SK-N-SH (cell line): ENCODE measurements at regions not wholly inside any gene's neighbourhood (a gene's known extent, or its start where the extent isn't known, plus 50 kb on each side); places are given as distances from the start of the nearest gene placed in this dataset.

ENCODE experiments used
- EP300 ChIP-seq, 2 experiments: IDR thresholded peaks; 2 replicates each; pipeline versions ENCODE4 v1.4.0 to v1.6.1; 2012; ENCODE audit warnings: borderline replicate concordance in 1 of 2, low read depth in 1 of 2, low read length in 1 of 2
- EZH2phosphoT487 ChIP-seq: fragments of 200-600 bp; sonication (generic); IDR thresholded peaks from 2 replicates; pipeline ENCODE4 v1.6.1; 2017; ENCODE audit warnings: low read depth, mixed run types, mild to moderate bottlenecking, antibody characterized with exemption, moderate library complexity, borderline replicate concordance
- IRF3 ChIP-seq: fragments of 150-350 bp; IDR thresholded peaks from 2 replicates; pipeline ENCODE4 v1.6.1; 2016; ENCODE audit warnings: mild to moderate bottlenecking, low read depth, low read length
- MEF2A ChIP-seq: IDR thresholded peaks from 2 replicates; pipeline ENCODE4 v1.4.0; 2012; ENCODE audit warnings: low read depth, borderline replicate concordance
- POLR2AphosphoS5 ChIP-seq: IDR thresholded peaks from 2 replicates; pipeline ENCODE4 v1.6.1; 2012; ENCODE audit warnings: low read depth, low read length
- SIN3A ChIP-seq: IDR thresholded peaks from 2 replicates; pipeline ENCODE4 v1.6.1; 2012; ENCODE audit warnings: low read depth, mild to moderate bottlenecking, low read length, moderate library complexity, borderline replicate concordance
- SMC3 ChIP-seq: IDR thresholded peaks from 2 replicates; pipeline ENCODE4 v1.6.1; 2012; ENCODE audit warnings: low read depth, low read length, improper control_type of control experiment
- TF ChIP-seq, protein P1 (sequence below): fragments of 200-600 bp; sonication (generic); IDR thresholded peaks from 2 replicates; pipeline ENCODE4 v1.6.1; 2017; ENCODE audit warnings: antibody characterized with exemption, mild to moderate bottlenecking, moderate library complexity

DNA sequence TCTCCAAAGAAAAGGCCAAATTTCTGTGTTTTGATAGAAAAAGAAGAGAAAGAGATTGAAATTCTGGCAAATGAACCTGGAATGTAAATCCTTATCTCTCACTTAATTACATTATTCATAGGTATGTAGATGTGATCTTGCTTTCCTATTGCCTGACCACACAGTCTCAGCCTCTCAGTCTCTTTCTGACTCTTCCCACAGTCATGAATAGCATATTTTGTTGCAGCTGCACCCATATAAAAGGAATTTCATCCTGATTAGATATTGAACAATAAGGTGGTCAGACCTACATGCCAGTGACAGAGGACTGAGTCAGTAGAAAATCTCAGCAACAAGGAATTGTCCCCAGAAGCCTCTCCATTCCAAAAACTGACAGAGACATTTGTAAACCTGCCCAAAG lies 62.9 kb upstream of the LRRC4C start:
- TF ChIP-seq SMC3 (no peak), EZH2phosphoT487 (no peak), MEF2A (no peak), POLR2AphosphoS5 (no peak), IRF3 (no peak), EP300 (IDR thresholded peaks at IDR 0.05; ENCODE audit: borderline replicate concordance in 1 of 2, low read depth in 1 of 2, low read length in 1 of 2) (no peak), SIN3A (no peak)
- TF ChIP-seq, protein P1, sequence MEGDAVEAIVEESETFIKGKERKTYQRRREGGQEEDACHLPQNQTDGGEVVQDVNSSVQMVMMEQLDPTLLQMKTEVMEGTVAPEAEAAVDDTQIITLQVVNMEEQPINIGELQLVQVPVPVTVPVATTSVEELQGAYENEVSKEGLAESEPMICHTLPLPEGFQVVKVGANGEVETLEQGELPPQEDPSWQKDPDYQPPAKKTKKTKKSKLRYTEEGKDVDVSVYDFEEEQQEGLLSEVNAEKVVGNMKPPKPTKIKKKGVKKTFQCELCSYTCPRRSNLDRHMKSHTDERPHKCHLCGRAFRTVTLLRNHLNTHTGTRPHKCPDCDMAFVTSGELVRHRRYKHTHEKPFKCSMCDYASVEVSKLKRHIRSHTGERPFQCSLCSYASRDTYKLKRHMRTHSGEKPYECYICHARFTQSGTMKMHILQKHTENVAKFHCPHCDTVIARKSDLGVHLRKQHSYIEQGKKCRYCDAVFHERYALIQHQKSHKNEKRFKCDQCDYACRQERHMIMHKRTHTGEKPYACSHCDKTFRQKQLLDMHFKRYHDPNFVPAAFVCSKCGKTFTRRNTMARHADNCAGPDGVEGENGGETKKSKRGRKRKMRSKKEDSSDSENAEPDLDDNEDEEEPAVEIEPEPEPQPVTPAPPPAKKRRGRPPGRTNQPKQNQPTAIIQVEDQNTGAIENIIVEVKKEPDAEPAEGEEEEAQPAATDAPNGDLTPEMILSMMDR: no peak
